Esophagus squamous epithelium (tissue), 4 donors: ENCODE measurements at regions not wholly inside any gene's neighbourhood (a gene's known extent, or its start where the extent isn't known, plus 50 kb on each side); places are given as distances from the start of the nearest gene placed in this dataset.

Source experiments
- POLR2A ChIP-seq, 4 donors: fragments of 450-650 bp; IDR thresholded peaks; one replicate each; pipeline ENCODE4 v1.6.1; 2017; ENCODE audit warnings: antibody characterized with exemption in 4 of 4, mild to moderate bottlenecking in 4 of 4, moderate library complexity in 3 of 4
- TF ChIP-seq, protein P1 (sequence below), 6 experiments: fragments of 450-650 bp in 4 of 6; fragments of 200-600 bp in 2 of 6; sonication (generic) in 2 of 6; IDR thresholded peaks; one replicate each; pipeline ENCODE4 v1.5.1; 2016 to 2019; ENCODE audit warnings: antibody characterized with exemption in 6 of 6, mild to moderate bottlenecking in 4 of 6, moderate library complexity in 4 of 6

DNA sequence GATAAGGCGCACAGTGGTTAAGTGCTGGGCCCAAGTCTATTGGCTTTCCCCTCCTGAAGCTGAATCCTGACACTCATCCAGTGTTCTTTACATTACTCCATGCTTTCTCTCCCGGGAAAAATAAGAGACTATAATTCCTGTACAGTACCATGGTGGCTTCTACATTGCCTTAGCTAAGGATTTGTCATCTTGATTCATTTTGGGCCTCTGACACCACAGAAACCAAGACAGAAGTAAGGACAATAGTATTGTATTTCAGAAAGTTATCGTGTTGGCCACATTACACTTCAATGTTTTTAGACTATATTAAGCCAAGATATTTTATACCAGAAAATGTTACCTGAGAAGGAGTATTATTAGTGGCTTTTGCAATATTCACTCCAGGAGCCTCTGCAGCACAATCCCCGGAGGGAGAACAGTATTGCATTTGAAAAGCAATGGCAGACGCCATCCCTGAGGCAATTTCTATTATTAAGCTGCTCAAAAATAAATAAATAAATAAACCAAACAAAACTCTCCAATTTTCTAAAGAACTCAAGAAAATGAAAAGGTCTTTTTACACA, 267.9 kb downstream of the ENC1 start:
- TF ChIP-seq, protein P1, sequence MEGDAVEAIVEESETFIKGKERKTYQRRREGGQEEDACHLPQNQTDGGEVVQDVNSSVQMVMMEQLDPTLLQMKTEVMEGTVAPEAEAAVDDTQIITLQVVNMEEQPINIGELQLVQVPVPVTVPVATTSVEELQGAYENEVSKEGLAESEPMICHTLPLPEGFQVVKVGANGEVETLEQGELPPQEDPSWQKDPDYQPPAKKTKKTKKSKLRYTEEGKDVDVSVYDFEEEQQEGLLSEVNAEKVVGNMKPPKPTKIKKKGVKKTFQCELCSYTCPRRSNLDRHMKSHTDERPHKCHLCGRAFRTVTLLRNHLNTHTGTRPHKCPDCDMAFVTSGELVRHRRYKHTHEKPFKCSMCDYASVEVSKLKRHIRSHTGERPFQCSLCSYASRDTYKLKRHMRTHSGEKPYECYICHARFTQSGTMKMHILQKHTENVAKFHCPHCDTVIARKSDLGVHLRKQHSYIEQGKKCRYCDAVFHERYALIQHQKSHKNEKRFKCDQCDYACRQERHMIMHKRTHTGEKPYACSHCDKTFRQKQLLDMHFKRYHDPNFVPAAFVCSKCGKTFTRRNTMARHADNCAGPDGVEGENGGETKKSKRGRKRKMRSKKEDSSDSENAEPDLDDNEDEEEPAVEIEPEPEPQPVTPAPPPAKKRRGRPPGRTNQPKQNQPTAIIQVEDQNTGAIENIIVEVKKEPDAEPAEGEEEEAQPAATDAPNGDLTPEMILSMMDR (IDR thresholded peaks at IDR 0.05) = no peak
- TF ChIP-seq POLR2A (IDR thresholded peaks at IDR 0.05) = no peak
